NCI-H748 (cell line): ENCODE measurements at regions not wholly inside any gene's neighbourhood (a gene's known extent, or its start where the extent isn't known, plus 50 kb on each side); places are given as distances from the start of the nearest gene placed in this dataset.

Source experiments
- DNase-seq: peaks from one replicate; lab custom pipeline; 2025; ENCODE audit not compliant: unreplicated experiment; lab: John Stamatoyannopoulos, UW

DNA sequence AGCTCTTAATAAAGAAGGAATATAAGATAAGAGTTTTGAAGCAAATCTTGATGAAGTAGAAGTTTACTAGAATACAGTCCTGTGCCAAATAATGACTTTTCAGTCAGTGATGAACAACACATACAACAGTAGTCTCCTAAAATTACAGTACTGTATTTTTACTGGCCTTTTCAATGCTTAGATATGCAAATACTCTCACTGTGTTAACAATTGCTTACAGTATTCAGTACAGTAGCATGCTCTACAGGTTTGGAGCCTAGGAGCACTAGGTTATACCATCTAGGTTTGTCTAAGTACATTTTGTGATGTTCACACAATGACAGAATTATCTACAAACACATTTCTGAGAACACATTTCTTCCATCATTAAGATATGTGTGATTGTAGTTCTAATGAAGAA is 316.7 kb upstream of the KLHL1 start:
- DNase-seq, result peak; percentile 71

DNA sequence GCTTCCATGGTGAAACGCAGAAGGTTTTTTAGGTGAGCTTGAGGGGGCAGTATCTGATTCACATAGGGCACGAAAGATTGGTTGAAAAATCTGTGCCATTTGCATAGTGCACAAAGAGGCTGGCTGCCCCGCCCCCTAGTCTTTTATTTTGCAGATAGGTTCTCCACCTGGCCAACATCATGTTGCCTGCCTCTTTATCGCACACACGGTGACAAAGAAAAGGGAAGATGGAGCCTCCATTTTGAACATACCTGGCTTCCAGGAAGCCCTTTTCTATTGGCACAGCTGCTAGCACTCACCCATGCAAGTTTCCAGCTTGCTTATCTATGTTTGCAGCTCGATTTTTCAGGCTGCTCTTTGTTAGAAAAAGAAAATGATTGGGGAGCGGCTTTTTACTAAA is 316.2 kb upstream of the KLHL1 start:
- DNase-seq, result peak; percentile 99

DNA sequence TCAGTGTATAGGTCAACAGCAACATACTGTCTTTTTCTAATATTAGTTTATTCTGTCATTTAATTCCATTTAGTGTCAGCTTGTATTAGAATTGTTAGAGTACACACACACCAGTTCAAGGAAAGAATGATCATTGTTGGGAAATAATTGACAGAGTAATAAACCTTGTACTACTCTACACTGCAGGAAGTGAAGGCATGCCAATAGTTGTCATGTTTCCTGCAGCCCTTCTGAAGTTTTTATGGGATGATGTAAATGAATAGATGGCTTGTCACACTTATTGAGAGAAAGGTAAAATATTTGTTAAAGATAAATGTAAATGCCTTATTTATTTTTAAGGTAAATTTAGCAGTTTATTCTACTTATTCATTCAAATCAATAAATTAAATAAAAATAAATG is 306.9 kb upstream of the KLHL1 start:
- DNase-seq, result no peak

GRCh38 chr13:70408865-70409264 is 300.6 kb upstream of the KLHL1 start:
- DNase-seq, result peak; percentile 26

DNA sequence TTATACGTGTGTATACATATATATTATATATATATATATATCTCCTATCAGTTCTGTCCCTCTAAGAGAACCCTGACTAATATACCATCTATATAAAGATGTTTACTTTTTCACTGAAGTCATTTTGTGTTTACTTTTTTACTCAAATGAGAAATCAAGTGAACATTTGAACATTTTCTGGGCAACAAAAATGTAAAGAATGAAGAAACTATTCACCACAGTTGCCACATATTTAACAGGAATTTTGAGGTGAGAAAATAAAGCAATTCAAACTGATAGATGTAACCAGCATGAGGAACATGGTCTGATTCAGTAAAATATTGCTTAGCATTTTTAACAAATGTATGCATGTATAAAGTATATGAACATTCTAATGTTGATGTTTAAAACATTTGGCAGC is 299.2 kb upstream of the KLHL1 start:
- no peak for DNase-seq

DNA sequence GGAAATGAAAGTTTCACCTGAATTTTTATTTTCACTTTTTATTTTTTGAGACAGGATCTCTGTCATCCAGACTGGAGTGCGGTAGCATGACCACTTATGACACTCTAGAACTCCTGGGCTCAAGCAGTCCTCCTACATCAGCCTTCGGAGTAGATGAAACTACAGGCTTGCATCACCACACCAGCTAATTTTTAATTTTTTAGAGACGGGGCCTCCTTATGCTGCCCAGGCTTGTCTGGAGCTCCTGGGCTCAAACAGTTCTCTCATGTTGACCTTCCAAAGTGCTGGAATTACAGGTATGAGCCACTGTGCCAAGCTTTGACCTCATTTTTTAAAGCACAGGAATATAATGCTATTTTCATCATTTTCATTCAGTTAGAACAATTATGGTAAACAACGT is 297.0 kb upstream of the KLHL1 start:
- DNase-seq, result no peak

DNA sequence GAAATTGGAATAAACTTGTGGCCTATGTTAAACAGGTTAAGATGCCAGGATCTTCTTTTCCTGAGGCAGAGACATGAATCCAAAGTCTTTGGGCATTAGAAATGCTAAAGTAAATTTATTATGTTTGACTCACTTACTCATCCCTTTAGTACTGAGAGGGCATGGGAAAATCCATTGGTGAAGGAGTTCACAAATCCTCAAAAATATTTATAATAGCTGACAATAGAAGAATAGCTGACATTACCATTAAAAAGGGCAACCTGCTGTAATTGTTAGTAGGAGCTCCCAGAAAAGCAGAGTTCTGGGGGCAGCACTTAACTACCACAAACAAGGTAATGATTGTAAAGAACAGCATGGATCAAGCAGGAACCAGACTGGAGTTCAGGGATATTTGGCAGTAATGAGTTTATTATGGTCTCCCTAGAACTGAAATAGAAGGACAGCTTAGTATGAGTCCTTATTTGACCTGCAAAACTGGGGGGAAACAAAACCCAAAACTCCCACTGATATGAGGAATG is 285.8 kb upstream of the KLHL1 start:
- peak; percentile 20 for DNase-seq

GRCh38 chr13:70391678-70392077 is 283.4 kb upstream of the KLHL1 start:
- DNase-seq, result peak; percentile 97

DNA sequence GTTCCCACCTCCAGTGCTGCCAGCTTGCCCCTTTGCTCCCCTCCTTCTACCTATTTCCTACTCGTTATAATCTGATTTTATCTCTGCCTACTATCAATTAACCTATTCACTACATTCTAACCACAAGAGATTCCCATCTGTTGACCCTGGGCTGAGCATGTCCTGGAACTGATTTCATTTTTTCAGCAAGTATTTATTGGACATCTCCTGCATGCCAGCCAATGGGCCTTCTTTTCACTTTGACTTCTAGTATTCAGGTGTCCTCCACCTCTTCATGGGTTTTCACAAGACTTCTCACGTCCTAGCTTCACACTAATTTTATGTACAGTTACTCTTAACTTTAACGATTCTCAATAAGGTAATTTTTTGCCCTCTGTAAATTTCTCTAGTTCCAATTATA is 282.7 kb upstream of the KLHL1 start:
- DNase-seq, result peak; percentile 25

DNA sequence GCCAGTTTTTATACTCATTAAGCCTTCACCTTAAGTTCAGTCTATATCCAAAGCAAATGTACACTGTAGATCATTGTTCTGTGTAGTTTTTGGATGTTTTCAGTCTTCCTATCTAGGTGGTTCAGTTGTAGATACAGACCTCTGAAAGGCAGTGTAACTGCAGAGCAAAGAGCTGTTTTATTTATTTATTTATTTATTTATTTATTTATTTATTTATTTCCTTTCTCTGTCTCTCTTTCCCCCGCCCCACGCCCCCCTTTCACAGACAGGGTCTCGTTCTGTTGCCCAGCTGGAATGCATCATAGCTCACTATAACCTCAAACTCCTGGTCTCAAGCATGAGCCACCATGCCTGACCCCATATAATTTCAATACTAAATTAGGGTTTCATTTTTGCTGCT is 281.8 kb upstream of the KLHL1 start:
- no peak for DNase-seq

GRCh38 chr13:70388935-70389334 is 280.7 kb upstream of the KLHL1 start:
- DNase-seq, result no peak

DNA sequence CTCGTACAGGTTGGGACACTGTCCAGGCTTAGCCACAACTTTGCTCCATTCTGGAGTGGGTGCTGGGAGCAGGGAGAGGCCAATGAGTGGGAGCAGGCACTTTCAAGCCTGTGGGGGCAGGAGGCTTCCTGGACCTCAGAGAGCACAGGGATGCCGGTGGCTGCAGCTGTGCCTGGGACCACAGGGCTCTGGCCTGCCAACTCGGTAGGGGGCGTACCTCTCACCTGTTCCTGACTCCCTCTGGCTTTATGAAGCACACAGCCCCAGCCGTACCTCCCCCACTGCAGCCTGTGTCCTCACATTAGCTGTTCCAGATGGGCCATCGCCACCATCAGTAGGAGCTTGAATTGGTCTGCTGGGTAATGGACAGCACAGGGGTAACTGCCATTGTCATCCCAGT is 278.7 kb upstream of the KLHL1 start:
- no peak for DNase-seq

DNA sequence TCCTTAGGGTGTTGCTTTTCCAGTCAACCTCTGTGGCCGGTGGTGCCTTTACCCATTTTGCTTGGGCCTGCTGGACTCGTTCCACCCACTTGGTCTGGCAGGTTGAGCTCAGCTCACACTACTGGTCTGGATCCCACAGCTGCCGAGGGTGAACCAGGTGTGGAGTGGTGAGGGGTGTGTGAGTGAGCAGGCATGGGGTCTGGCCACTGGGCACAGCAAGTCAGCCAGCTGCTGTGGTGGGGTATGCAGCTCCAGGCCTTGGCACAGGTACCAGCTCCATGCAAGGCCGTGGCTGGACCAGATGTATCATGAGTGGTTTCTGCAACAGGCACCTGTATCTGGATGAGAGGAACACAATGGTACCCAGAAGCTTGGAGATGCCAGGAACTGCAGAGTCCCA is 277.6 kb upstream of the KLHL1 start:
- DNase-seq, result no peak

DNA sequence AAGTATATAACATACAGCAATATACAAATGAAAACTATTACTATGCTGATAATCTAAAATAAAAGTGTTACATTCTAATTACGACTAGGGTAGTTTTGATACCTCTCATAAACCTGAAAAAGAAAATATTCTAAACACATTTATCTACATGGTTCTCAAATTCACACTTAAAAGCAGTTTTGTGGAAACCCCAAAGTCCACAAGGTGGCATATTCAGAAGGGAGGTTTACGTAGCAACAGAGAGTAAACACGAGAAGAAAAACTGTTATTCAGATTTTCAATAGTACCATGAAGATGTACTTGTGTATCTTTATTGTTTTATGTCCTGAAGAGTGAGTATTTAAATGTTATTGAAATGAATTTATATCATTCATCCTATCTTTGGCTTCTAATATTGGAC is 275.9 kb upstream of the KLHL1 start:
- no peak for DNase-seq

DNA sequence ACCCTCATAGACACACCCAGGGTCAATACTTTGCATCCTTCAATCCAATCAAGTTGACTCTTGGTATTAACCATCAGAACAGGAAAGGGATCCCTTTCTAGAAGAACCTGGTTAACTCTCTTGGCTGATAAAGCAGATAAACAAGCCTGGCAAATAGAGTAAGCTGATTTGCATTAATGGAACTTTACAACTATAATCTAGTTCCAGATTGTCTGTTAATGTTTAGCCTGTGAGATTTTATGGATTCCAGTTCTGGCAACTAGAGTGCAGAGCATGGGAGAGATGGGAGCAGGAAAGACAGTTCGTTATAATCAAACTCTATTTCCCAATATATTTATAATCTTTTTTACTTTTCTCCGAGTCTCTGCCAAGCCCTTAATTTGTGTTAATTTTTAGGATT is 272.6 kb upstream of the KLHL1 start:
- DNase-seq, result no peak

GRCh38 chr13:70375718-70376117 is 267.5 kb upstream of the KLHL1 start:
- peak; percentile 39 for DNase-seq

GRCh38 chr13:70370924-70371323 is 262.7 kb upstream of the KLHL1 start:
- DNase-seq, result no peak

DNA sequence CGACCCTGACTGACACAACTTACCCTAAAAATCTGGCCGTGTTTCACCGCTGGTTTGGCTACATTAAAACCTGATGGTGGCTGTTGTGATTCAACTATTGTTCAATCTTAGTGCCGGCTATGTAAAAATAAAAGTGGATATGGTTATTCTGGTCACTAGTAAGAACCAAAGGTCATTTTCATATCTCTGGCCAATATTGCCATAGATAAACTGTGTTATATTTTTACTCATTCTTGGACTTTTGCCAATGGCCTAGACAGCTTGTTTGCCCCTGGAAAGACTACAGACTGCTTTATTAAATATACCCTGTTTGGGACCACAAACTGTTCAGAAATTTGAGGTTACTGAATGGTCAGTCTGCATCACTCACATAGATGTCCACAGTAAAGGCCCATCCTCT is 258.5 kb upstream of the KLHL1 start:
- DNase-seq, result no peak

DNA sequence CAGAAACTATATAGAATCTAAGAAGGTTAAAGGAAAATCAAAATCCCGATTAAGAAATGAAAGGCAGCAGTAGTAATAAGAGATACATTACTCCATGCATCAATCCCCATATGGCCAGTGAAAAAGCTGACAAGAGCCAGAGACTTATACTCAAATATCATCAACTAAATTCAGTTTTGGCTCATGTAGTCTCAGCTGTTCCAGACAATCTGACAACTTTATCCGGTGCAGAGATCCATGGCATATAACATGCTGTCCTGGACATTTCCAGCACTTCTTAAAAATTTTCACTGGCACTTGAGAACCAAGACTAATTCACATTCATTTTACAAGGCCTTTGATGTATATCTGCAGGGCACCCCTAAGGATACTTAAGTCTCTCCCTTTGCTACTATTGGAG is 255.7 kb upstream of the KLHL1 start:
- DNase-seq, result no peak

GRCh38 chr13:70362820-70363570 is 254.7 kb upstream of the KLHL1 start:
- DNase-seq, result no peak

GRCh38 chr13:70357031-70357430 is 248.8 kb upstream of the KLHL1 start:
- DNase-seq, result no peak

GRCh38 chr13:70353096-70353495 is 244.8 kb upstream of the KLHL1 start:
- no peak for DNase-seq

GRCh38 chr13:70347947-70348620 is 239.8 kb upstream of the KLHL1 start:
- DNase-seq, result no peak
